NCI-H1694 treated with DMSO at 0.1 percent for 48 hours (cell line): ENCODE measurements at regions not wholly inside any gene's neighbourhood (a gene's known extent, or its start where the extent isn't known, plus 50 kb on each side); places are given as distances from the start of the nearest gene placed in this dataset.

ENCODE experiments used
- DNase-seq: peaks from one replicate; lab custom pipeline; 2025; lab: John Stamatoyannopoulos, UW

GRCh38 chr14:61627612-61628011, 67.7 kb upstream of the HIF1A start:
- no peak for DNase-seq

DNA sequence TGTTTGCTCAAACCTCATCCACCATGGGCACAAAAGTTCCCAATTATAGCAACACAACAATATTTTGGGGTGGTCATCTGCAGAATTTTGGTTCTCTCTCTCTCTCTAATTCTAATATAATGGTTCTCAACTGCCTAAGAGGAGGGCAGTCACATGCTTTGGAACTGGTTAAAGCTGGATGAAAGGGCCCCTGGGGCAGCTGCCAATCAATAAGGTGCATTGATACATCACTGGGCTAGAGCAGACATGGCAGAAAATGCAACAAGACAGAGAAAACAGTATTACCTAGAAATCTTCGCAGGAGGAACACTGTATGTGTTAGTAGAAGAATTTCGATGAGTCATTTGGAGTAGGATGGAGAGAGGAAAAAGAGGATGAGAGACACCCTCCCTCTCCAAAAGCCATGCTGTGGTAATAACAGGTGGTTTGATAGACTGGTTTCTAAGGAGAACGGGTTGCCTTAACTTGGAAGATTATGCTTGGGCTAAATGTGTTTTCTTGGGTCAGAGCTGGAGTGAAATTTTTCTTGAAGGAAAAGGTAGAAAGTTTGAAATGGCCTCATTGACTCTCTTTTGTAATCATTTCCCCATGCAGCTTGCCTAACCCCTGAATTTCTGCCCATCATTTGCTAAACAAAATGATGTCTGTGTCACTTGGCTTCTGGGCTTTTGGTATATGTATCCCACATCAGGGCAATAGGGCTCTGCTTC, 67.1 kb upstream of the HIF1A start:
- no peak for DNase-seq

DNA sequence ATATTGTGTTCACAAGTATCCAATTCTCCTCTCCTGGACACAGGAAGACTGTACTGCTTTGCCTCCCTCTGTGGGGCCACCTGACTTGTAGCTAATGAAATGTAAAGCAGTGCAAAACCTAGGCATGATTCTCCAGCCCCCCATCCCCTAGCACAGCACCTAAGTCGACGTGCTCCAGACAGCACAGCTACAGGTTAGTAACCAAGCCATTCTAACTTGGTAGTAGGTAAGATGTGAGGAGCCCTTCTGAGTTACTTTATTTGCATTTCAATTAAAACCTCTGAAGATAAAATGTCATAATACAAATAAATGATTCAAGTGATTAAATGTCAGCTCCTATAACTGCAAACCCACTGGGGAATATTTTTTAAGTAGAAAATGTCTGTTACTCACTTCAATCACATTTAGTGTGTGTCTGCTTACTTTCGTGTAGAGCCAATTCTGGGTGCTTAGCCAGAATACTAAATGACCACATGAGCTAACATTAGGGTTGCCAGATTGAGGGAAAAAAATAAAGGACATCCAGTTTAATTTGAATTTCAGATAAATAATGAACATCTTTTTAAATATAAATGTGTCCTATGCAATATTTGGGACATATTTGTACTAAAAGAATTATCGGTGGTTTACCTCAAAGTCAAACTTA, 64.8 kb upstream of the HIF1A start:
- no peak for DNase-seq

- no peak for DNase-seq
These were observed 64.1 kb upstream of the HIF1A start for GRCh38 chr14:61631045-61631687.

DNA sequence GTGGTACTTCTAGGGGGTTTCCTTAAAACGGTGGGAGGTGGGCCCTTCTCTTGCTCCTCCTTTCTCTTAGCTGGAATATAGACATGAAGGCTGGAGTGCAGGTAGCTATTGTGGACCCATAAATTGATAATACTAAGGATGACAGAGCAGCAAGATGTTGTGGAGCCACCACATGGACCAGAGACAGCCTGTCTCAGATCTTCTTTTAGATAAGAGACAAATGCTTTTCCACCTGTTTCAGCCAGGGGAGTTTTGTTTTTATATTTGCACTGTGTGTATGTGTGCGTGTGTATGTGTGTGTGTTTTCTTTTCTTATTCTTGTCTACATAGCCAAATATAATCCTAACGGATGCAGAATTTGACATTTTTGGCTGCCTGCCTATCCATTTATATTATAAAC, 62.9 kb upstream of the HIF1A start:
- no peak for DNase-seq

- DNase-seq, result peak; percentile 70
These were observed 62.5 kb upstream of the HIF1A start for GRCh38 chr14:61632807-61633206.

DNA sequence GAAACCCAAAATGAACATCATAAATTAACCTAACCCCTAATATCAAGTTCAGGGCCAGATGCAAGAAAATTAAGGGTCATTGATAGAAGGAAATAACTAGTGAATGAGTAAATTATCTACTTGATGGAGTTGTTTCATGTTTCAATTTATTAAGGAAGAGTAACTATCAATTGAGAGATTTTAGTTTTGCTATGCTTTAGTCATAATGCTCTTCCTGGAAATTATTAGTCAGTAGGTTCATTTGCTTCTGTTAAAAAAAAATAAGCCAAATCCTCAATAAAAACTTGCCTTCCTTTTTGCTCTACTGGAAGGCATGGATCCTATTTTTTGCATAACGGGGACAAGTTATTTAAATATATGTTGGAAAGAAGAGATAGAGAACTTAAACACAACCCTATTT, 59.0 kb upstream of the HIF1A start:
- no peak for DNase-seq

DNA sequence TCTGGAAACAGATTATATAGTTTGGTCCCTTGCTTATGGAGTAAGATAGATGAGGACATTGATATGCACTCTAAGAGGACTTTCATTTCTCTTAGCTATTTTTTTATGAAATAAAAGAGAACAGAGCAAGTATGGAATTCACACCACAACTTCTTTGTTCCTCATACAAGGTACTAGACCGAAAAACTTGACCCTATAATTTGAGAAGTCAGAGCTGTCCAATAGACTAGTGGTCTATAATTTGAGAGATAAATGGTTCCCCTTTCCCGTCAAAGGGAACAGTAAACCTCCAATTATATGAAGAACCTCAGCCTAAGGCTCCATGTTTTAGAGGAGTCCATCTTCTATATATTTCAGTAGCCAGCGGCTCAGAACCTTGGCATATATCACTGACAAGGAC, 58.5 kb upstream of the HIF1A start:
- DNase-seq, result no peak

GRCh38 chr14:61638595-61639387, 56.5 kb upstream of the HIF1A start:
- DNase-seq, result no peak

- no peak for DNase-seq
These were observed 54.9 kb upstream of the HIF1A start for GRCh38 chr14:61640158-61641136.

DNA sequence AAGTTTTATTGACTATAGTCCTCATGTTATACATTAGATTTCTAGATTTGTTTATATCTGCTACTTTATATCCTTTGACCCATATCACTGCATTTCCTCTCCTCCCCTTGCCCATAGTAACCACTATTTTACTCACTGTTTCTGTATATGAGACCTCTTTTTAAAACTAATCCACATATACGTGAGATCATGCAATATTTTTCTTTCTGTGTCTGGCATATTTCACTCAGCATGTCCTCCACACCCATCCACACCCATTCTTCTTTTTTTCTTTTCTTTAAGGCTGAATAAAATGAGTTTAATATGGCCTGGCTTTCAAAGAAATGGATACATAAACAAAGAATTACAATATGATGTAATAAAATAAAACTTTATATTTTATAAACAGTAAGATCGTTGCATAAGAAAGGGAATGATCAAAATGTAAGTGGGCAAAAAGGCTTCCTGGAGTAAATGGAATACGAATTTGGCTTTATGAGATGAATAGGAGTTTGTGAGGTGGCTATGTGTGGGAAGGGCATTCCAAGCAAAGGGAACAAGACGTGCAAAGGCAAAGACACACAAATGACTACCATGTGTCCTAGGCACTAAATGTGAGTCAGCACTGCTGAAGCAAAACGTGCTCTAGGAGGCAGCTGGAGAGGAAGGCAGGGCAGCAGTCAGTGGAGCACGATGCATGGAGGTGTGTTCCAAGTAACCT, 53.2 kb upstream of the HIF1A start:
- DNase-seq, result peak; percentile 22

DNA sequence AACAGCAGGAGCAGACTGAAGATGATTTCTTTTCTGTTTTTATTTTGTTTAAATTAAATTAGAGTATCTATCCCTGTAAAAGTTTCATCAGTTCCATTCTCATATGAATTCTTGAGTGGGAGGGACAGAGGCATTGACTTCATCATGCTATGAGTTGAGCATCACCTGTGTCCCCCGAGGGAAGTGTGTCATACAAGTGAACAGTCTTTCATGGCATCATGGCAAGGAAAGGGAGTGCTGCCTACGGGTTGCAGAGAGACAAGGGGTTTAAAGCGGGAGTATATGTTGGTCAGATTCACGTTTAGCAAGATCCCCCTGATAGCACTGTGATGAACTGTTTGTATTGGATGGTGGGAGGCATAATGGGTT, 52.7 kb upstream of the HIF1A start:
- no peak for DNase-seq

DNA sequence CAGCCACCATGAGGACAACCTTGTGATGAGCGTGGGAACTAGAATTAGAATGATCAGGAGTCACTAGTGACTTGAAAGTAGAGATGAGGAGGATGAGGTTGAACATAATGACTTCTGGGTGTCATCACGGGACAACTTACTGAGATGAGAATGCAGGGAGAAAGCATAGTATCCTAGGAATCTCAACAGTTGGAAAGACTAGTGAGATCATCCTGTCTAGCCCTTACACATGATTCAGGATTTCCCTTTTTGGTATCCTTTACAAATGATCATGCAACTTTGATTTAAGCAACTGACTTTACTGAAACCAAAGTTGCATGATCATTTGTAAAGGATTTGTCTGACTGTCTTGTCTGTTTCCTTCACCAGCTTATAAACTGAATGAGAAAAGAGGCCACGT, 51.8 kb upstream of the HIF1A start:
- no peak for DNase-seq

DNA sequence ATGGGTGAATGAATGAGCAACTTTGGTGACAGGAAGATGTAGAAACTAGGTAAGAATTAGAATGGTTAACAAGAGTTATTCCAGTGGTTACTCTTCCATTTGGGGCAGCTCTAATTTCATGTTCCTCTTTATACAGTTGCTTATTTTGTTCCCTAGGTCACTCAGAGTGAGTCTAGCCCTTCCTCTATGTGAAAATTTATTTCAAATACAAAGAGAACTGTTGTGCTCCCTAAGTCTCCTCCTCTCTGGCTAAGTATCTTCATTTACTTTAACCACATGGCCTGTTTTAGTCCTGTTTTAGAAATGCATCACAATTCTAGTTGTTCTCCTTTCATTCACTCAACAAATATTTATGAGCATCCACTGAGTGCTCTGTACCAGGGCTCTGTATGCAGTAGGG, 51.1 kb upstream of the HIF1A start:
- DNase-seq, result no peak

DNA sequence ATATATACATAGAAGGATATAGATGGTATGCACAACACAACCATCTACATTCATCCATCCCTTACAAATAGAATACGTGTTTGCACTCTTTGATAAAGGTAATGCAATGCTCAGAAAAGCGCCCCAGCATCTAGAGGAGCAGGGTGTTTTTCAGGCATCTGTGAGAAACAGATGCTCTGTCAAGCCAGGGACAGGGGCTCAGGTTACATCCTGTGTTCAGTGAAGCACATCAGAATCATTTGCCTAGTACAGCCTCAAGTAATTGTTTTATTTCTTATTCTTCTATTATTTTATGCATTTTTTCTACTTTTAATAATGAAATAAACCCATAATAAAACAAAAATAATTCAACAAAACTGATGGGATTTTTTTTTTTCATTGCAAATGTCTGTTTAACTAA, 50.5 kb upstream of the HIF1A start:
- peak; percentile 93 for DNase-seq

- peak; percentile 93 for DNase-seq
These were observed 50.1 kb upstream of the HIF1A start for GRCh38 chr14:61645247-61645646.
